HG02678 (cell line): ENCODE measurements at regions not wholly inside any gene's neighbourhood (a gene's known extent, or its start where the extent isn't known, plus 50 kb on each side); places are given as distances from the start of the nearest gene placed in this dataset.
"Not testable (repeated sequence)": the region's sequence is repeated elsewhere in the genome, so short reads cannot be mapped to it uniquely, and the experiment has no call there.

Experiments
- ATAC-seq: cut with Tn5 transposase; IDR thresholded peaks from one replicate; pipeline ENCODE4 v1.9.1; 2021; ENCODE audit warnings: mild to moderate bottlenecking, moderate library complexity; ENCODE audit not compliant: unreplicated experiment

DNA sequence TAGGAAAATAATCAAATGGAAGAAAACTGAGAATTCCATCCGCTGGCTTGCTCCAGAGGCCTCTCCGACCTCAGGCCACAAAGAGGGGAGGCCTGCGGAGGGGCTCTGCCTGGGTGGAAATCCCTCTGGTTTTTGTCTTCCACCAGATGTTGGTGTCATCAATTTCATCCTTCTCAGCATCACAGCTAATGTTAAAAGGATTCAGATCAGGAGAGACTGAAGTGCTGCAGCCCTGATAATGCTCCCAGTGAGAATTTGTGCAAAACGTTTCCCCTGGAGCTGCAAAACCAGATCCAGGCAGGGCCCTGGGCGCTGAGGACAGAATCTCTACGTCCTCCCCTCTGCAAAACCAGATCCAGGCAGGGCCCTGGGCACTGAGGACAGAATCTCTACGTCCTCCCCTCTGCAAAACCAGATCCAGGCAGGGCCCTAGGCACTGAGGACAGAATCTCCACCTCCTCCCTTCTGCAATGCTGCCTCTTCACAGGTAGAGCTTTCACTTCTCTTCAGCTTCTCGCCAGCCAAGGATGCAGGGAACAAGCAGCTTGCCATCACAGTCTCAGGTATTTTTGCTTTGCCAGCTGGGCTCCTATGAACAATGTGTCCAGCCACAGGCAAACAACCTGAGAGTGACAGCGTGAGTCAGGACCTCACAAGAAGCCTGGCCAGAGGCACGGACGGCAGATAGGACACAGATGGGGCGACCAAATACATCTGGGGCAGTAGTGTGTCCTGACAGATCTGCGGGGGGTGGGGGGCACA, 81.2 kb downstream of the TMEM18 start:
- no peak for ATAC-seq

DNA sequence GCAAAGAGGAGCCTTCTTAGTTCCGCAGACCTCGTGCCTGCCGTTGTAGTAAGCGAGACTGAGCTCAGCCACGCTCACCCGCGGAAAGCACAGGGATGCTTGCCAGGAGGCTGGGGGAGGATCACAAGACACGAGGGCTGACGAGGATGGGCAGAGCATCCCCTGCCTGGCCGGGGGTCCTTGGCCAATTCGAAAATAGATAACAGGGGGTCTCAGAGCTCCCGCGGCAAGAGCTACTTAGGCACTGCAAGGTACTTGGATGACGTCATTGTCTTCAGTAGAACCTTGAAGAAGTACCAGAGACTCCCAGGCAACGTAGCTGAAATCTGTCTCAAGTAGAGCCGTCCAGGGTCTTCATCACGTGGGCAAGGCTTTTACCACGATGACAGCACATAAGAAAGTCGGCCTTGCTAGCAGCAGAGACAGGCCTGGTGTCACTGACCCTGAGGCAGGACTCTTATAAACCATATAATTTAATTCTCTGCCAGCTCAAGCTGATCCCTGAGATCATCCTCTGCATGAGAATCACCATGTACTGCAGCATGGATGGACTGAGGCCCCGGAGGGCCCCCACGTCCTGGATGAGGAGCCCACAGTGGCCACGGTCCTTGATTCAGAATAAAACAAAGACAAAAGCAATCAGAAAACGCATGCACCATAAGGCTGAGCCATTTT, 81.9 kb downstream of the TMEM18 start:
- no peak for ATAC-seq

- ATAC-seq = no peak
Observed at GRCh38 chr2:594297-594949, 82.8 kb downstream of the TMEM18 start.

DNA sequence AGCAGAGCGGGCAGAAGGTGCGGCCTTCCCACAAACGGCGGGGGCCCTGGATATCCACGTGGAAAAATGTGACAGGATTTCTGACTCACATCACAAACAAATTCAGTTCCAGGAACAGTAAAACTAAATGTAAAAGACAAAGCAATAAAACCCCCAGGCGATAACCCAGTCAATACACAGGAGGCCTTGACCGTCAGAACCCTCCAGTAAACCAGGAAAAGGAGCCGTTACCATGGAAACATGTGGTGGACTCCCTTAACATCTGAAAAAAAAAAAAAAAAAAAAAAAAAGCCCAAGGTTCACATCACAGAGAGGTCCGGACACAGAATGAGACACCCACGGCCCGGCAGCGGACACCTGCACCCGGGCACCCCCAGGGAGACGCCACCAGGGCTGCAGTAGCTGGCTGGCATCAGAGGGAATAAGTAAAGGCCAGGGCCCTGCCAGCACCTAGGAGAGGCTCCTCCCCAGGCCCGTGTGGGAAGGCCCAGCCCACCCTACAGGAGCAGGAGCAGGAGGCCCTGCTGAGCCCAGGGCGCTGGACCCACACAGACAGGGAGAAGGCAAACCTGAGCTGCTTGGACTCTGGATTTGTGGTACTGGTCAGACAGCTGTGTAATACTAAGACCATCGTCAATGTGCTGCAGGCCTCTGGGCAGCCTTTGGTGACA, 83.7 kb downstream of the TMEM18 start:
- no peak for ATAC-seq

DNA sequence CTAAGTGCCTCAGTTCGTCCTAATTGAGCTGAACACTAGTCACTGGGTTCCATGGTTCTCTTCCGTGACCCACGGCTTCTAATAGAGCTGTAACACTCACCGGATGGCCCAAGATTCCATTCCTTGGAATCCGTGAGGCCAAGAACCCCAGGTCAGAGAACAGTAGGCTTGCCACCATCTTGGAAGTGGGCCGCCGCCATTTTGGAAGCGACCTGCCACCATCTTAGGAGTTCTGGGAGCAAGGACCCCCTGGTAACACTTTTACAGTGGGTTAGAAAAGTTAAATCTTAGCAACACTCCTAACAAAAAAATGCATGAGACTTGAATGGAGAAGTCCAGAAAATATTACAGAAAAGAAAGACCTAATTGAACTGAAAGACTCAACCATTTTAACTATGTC, 84.5 kb downstream of the TMEM18 start:
- ATAC-seq = no peak

GRCh38 chr2:590214-591175, 86.7 kb downstream of the TMEM18 start:
- ATAC-seq = no peak

- ATAC-seq = no peak
Observed at GRCh38 chr2:589281-590130, 87.7 kb downstream of the TMEM18 start.

GRCh38 chr2:588074-588645, 89.0 kb downstream of the TMEM18 start:
- no peak for ATAC-seq

DNA sequence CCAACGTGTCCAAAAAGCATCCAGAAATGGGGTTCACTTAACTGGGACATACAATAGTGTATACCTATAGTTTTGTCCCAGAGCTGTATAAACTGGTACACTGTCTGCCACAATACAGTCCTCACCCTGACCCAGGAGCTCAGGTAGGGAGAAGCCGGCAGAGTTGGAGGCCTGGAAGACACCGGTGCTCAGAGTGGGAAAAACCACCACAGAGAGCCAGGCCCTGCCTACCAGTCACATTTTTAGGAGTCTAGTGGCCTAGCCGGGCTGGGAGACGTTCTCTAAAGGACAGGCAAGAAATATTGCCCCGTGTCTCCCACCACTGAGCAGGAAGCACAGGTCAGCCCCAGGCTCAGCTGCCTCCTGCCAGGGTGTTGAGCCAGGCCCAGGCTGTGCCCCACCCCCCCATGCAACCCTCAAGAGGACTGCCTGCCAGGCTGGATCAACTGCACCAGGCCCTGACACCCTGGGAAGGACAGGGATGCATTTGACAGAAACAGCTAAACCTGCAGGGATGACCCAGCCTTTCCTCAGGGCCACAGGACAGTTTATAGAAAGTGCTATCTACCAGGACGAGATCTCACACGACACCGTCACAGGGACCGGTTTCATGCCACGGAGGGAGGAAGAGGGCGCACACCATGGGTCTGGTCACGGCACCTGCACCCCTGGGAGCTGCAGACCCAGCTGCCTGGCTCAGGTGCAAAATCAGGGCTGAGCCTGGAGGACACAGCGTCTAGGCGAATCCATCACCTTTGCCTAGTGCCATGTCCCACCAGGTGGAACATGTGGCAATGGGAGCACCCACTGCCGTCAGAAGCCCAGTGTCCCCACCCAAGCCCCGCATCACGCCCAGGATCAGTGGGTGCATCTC, 89.9 kb downstream of the TMEM18 start:
- ATAC-seq = no peak

GRCh38 chr2:586641-587076, 90.5 kb downstream of the TMEM18 start:
- no peak for ATAC-seq

DNA sequence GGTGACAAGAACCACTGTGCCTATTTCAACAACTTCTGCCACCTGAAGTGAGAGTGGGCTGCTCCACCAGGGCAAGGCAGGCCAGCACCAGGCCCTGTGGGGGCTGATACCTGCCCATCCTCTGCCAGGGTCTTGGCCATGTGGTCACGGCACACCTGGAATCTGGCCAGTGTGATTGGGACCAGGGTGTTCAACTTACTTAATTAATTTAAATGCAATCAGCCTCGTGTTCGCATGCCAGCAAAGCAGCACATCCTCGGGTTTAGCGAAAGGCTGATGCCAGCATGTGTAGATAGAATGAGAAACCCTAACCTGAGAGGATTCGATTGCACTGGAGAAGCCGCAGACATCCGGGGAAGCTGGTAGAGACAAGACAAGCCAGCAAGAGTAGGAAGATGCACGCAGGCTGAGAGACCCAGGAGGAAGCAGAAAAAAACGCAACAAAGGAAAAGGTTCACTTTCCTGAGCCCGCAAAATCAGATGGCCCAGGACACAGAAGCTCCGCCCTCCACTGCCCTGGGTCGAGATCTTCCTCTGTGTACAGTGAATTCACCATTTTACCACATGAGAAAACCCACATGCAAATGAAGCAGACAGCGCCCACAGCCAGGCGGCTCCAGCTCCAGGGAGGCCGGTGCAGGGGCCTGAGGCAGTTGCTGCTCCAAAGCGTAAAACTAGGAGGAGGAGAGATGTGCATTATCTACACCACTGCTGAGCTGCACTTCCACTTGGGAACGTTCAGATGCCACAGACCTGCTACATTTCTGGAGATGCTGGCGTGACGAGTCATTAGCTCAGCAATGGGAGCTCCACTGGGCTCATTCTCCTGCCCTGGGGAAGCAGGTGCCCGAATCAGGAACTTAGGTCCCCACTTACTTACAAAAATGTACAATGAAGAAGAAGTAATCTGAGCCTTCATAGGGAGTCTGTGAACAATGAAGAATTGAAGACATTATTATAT, 92.1 kb downstream of the TMEM18 start:
- peak; percentile 95 for ATAC-seq

GRCh38 chr2:583666-584065, 93.5 kb downstream of the TMEM18 start:
- no peak for ATAC-seq

- no peak for ATAC-seq
Observed at GRCh38 chr2:582792-583528, 94.2 kb downstream of the TMEM18 start.

GRCh38 chr2:582289-582688, 94.9 kb downstream of the TMEM18 start:
- not testable (repeated sequence) for ATAC-seq

- no peak for ATAC-seq
Observed at GRCh38 chr2:579961-580360, 97.2 kb downstream of the TMEM18 start.

- no peak for ATAC-seq
Observed at GRCh38 chr2:579351-579886, 97.8 kb downstream of the TMEM18 start.
